PC-3 (cell line): ENCODE measurements at regions not wholly inside any gene's neighbourhood (a gene's known extent, or its start where the extent isn't known, plus 50 kb on each side); places are given as distances from the start of the nearest gene placed in this dataset.

Experiments used
- ATAC-seq: fragments of 200-7000 bp; cut with Tn5 transposase; 2 replicates; pipeline ENCODE4 v1.9.1; 2020; ENCODE audit warnings: mild to moderate bottlenecking, moderate library complexity
- BruUV-seq: library from RNA; stranded (reverse); fragments of 400-500 nt; replicated peaks from 2 replicates; lab custom pipeline; 2021; lab: Mats Ljungman, UMichigan
- CTCF ChIA-PET: fragments of 300-600 bp; sonication (Branson Sonifier 250); formaldehyde crosslinking; loops from one replicate; lab custom pipeline; 2022; ENCODE audit warnings: antibody characterized with exemption; lab: Charles Lee
- POLR2A ChIA-PET: fragments of 300-600 bp; sonication (Branson Sonifier 250); formaldehyde crosslinking; loops from one replicate; lab custom pipeline; 2022; ENCODE audit warnings: antibody characterized with exemption; ENCODE audit not compliant: unreplicated experiment; lab: Charles Lee
- DNase-seq: peaks from one replicate; pipeline ENCODE4 v3.0.0-alpha.2; 2015
- H2AFZ ChIP-seq: fragments of 300-600 bp; sonication (generic); 2 replicates; pipeline ENCODE4 v1.6.0; 2016; ENCODE audit warnings: antibody characterized with exemption, low read length
- H3F3A ChIP-seq: fragments of 300-600 bp; sonication (generic); one replicate; pipeline ENCODE4 v1.6.0; 2017; ENCODE audit warnings: antibody characterized with exemption, low read length, control low read depth, mild to moderate bottlenecking; ENCODE audit not compliant: unreplicated experiment
- H3K27ac ChIP-seq: fragments of 300-600 bp; sonication (generic); 2 replicates; pipeline ENCODE4 v1.5.1; 2016; ENCODE audit warnings: mild to moderate bottlenecking, low read length
- H3K27me3 ChIP-seq: fragments of 300-600 bp; sonication (generic); 2 replicates; pipeline ENCODE4 v1.6.1; 2016; ENCODE audit warnings: low read length, mixed read lengths
- H3K36me3 ChIP-seq: fragments of 300-600 bp; sonication (generic); 2 replicates; pipeline ENCODE4 v1.6.1; 2016; ENCODE audit warnings: low read depth, mixed run types, low read length, mixed read lengths
- H3K4me1 ChIP-seq: fragments of 300-600 bp; sonication (generic); 2 replicates; pipeline ENCODE4 v1.5.1; 2016; ENCODE audit warnings: low read length; ENCODE audit not compliant: insufficient read depth
- H3K4me2 ChIP-seq: fragments of 300-600 bp; sonication (generic); 2 replicates; pipeline ENCODE4 v1.6.0; 2016; ENCODE audit warnings: low read length
- H3K4me3 ChIP-seq: fragments of 300-600 bp; sonication (generic); 2 replicates; pipeline ENCODE4 v1.5.1; 2016; ENCODE audit warnings: mild to moderate bottlenecking, low read length, mixed read lengths
- H3K79me2 ChIP-seq: fragments of 300-600 bp; sonication (generic); 2 replicates; pipeline ENCODE4 v1.6.1; 2017; ENCODE audit warnings: low read length, mixed read lengths
- H3K9ac ChIP-seq: fragments of 300-600 bp; sonication (generic); 2 replicates; pipeline ENCODE4 v1.6.0; 2016; ENCODE audit warnings: mild to moderate bottlenecking, low read length
- H3K9me2 ChIP-seq: fragments of 300-600 bp; sonication (generic); replicated peaks from 2 replicates; pipeline ENCODE4 v1.6.1; 2016; ENCODE audit warnings: mixed run types, low read length, mixed read lengths
- H3K9me3 ChIP-seq: fragments of 300-600 bp; sonication (generic); 2 replicates; pipeline ENCODE4 v1.6.1; 2016; ENCODE audit warnings: low read length, mixed read lengths
- H4K20me1 ChIP-seq: fragments of 300-600 bp; sonication (generic); 2 replicates; pipeline ENCODE4 v1.6.1; 2016; ENCODE audit warnings: low read length, mixed read lengths
- CTCF ChIP-seq: fragments of 300-600 bp; sonication (generic); conservative IDR thresholded peaks from 2 replicates; pipeline ENCODE4 v1.5.1; 2017; ENCODE audit warnings: antibody characterized with exemption, low read depth, mild to moderate bottlenecking, low read length
- EZH2 ChIP-seq: fragments of 300-600 bp; sonication (generic); IDR thresholded peaks from one replicate; pipeline ENCODE4 v1.6.1; 2017; ENCODE audit warnings: antibody characterized with exemption, mild to moderate bottlenecking, low read length; ENCODE audit not compliant: unreplicated experiment
- EZH2phosphoT487 ChIP-seq: fragments of 300-600 bp; sonication (generic); IDR thresholded peaks from 2 replicates; pipeline ENCODE4 v1.6.1; 2018; ENCODE audit warnings: mild to moderate bottlenecking, antibody characterized with exemption, low read length, borderline replicate concordance
- intact Hi-C: fragments of 100-400 bp; cut with micrococcal nuclease; formaldehyde crosslinking; loops from 2 replicates; pipeline ENCODE4 v1.9.0; 2023

- Histone ChIP-seq H2AFZ (no peak overlapping the region), H3K4me3 (no peak overlapping the region), H3K9me2 (no peaks in the 10 kb centered on the region), H3K27me3 (no peaks in the 10 kb centered on the region), H3K4me1 (peaks cover 7% of the 10 kb centered on the region; the same call in 1 of the 2 replicates), H3K9ac (no peak overlapping the region), H3K4me2 (no peak overlapping the region), H3K27ac (no peak overlapping the region), H3F3A (no peaks in the 10 kb centered on the region), H3K36me3 (no peaks in the 10 kb centered on the region), H3K79me2 (no peaks in the 10 kb centered on the region), H4K20me1 (no peaks in the 10 kb centered on the region), H3K9me3 (no peaks in the 10 kb centered on the region)
- no TSS peak for BruUV-seq
- ChIA-PET POLR2A (no interaction called here), CTCF (no interaction called here)
- intact Hi-C loops = no loop called here
- ATAC-seq (no peak), DNase-seq (no peak)
- no peak for TF ChIP-seq EZH2
- no peak for TF ChIP-seq CTCF
- TF ChIP-seq EZH2phosphoT487 = no peak
These were observed 812.2 kb downstream of the C4orf33 start for GRCh38 chr4:129908117-129908516.

GRCh38 chr4:129916991-129917390 is 821.0 kb downstream of the C4orf33 start:
- no peaks in the 10 kb centered on the region for H3K36me3 ChIP-seq
- ATAC-seq (no peak), DNase-seq (no peak)
- CTCF ChIA-PET = no interaction called here
- intact Hi-C loops = no loop called here
- H3K27me3 ChIP-seq = no peaks in the 10 kb centered on the region
- no peaks in the 10 kb centered on the region for H3F3A ChIP-seq
- H3K4me2 ChIP-seq = no peak overlapping the region
- no TSS peak for BruUV-seq
- POLR2A ChIA-PET = no interaction called here
- H3K4me1 ChIP-seq = peaks cover 4% of the 10 kb centered on the region; the same call in 1 of the 2 replicates
- no peak overlapping the region for H3K27ac ChIP-seq
- no peaks in the 10 kb centered on the region for H3K9me3 ChIP-seq
- no peak overlapping the region for H2AFZ ChIP-seq
- H4K20me1 ChIP-seq = no peaks in the 10 kb centered on the region
- no peaks in the 10 kb centered on the region for H3K9me2 ChIP-seq
- TF ChIP-seq CTCF (no peak), EZH2phosphoT487 (no peak), EZH2 (no peak)
- no peaks in the 10 kb centered on the region for H3K79me2 ChIP-seq
- no peak overlapping the region for H3K4me3 ChIP-seq
- H3K9ac ChIP-seq = no peak overlapping the region

GRCh38 chr4:129917651-129918050 is 821.7 kb downstream of the C4orf33 start:
- no TSS peak for BruUV-seq
- intact Hi-C loops = no loop called here
- TF ChIP-seq CTCF (no peak), EZH2 (no peak)

More at GRCh38 chr4:129917651-129918050, 821.7 kb downstream of the C4orf33 start:
- ATAC-seq (no peak), DNase-seq (no peak)
- no peaks in the 10 kb centered on the region for H3K9me2 ChIP-seq
- no peak overlapping the region for H3K9ac ChIP-seq
- no peaks in the 10 kb centered on the region; the same call in 1 of the 2 replicates for H3K4me1 ChIP-seq
- H2AFZ ChIP-seq = no peak overlapping the region
- H3F3A ChIP-seq = no peaks in the 10 kb centered on the region
- ChIA-PET CTCF (no interaction called here), POLR2A (no interaction called here)
- no peak overlapping the region for H3K4me2 ChIP-seq
- H3K36me3 ChIP-seq = no peaks in the 10 kb centered on the region
- no peaks in the 10 kb centered on the region for H3K9me3 ChIP-seq
- H3K4me3 ChIP-seq = no peak overlapping the region
- no peak overlapping the region for H3K27ac ChIP-seq
- no peaks in the 10 kb centered on the region for H3K79me2 ChIP-seq
- no peaks in the 10 kb centered on the region for H4K20me1 ChIP-seq
- no peaks in the 10 kb centered on the region for H3K27me3 ChIP-seq
